ENCODE measurements at regions not wholly inside any gene's neighbourhood (a gene's known extent, or its start where the extent isn't known, plus 50 kb on each side); places are given as distances from the start of the nearest gene placed in this dataset.

DNA sequence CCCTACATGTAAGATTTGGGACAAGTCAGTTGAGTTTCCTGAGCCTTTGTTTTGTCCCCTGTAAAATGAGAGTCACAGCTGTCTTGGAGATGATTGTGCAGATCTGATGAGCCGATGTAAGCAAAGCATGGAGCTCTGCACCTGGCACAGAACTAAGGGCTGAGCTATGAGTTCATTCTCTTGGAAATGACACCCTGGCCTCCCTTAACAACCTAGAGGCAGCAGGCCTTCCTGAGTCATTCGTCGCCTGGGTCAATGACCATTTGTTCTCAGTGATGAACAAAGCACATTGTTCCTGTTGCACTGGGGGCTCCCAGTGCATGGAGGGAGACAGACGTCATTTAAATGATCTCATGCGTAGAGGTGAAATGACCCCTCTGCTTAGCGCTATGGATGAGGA is 62.8 kb upstream of the GCSH start:
- TF ChIP-seq, protein P1, sequence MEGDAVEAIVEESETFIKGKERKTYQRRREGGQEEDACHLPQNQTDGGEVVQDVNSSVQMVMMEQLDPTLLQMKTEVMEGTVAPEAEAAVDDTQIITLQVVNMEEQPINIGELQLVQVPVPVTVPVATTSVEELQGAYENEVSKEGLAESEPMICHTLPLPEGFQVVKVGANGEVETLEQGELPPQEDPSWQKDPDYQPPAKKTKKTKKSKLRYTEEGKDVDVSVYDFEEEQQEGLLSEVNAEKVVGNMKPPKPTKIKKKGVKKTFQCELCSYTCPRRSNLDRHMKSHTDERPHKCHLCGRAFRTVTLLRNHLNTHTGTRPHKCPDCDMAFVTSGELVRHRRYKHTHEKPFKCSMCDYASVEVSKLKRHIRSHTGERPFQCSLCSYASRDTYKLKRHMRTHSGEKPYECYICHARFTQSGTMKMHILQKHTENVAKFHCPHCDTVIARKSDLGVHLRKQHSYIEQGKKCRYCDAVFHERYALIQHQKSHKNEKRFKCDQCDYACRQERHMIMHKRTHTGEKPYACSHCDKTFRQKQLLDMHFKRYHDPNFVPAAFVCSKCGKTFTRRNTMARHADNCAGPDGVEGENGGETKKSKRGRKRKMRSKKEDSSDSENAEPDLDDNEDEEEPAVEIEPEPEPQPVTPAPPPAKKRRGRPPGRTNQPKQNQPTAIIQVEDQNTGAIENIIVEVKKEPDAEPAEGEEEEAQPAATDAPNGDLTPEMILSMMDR (conservative IDR thresholded peaks at IDR 0.05 in 1 of 2, IDR thresholded peaks at IDR 0.05 in 1 of 2; ENCODE audit: low read depth in 1 of 2, low read length in 2 of 2) = no peak
- TF ChIP-seq EZH2 (IDR thresholded peaks at IDR 0.05; ENCODE audit: low read length, missing control alignments) = no peak

Measured in fibroblast of lung (primary cell).